HG02642 (cell line): ENCODE measurements at regions not wholly inside any gene's neighbourhood (a gene's known extent, or its start where the extent isn't known, plus 50 kb on each side); places are given as distances from the start of the nearest gene placed in this dataset.

ENCODE experiments used
- ATAC-seq: cut with Tn5 transposase; IDR thresholded peaks from one replicate; pipeline ENCODE4 v1.9.1; 2021; ENCODE audit warnings: mild to moderate bottlenecking; ENCODE audit not compliant: unreplicated experiment, poor library complexity

DNA sequence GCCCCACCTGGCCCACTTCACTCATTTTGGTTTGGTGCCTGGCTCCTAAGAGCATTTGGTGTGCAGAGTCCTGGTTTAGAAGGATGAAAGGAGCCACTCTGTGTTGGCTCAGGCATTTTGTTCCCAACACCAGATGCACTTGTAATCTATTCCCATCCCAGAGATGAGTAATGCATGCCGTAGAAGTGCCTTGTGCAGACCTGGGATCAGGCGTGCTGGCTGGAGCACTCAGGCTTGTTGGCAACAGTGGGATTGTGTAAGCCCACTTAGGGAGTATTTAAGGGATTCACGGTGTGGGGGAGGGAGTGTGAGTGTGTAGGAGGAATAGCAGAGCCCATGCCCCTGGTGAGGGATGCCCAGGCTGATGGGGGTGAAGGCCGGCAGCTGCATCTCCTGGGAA is 501.5 kb upstream of the TBX3 start:
- no peak for ATAC-seq

DNA sequence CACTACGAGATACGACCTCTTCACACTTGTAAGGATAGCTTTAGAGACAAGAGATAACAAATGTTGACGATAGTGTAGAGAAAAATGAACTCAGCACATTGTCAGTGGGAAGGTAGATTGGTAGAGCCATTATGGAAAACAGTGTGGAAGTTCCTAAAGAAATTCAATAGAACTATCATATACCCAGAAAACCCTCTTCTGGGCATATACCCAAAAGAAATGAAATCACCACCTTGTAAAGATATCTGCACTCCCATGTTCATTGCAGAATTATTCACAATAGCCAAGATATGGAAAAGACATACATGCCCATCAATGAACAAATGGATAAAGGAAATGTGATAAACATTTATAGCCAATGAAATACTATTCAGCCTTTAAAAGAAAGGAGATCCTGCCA is 499.8 kb upstream of the TBX3 start:
- ATAC-seq = no peak

DNA sequence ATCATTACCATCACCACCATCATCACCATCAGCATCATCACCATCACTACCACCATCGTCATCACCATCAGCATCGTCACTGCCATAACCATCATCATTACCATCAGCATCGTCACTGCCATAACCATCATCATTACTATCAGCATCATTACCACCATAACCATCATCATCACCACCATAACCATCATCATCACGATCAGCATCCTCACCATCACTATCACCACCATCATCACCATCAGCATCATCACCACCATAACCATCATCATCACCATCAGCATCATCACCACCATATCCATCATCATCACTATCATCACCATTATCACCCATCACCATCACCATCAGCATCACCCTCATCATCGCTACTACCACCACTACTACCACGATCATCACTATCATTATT is 493.9 kb upstream of the TBX3 start:
- no peak for ATAC-seq

DNA sequence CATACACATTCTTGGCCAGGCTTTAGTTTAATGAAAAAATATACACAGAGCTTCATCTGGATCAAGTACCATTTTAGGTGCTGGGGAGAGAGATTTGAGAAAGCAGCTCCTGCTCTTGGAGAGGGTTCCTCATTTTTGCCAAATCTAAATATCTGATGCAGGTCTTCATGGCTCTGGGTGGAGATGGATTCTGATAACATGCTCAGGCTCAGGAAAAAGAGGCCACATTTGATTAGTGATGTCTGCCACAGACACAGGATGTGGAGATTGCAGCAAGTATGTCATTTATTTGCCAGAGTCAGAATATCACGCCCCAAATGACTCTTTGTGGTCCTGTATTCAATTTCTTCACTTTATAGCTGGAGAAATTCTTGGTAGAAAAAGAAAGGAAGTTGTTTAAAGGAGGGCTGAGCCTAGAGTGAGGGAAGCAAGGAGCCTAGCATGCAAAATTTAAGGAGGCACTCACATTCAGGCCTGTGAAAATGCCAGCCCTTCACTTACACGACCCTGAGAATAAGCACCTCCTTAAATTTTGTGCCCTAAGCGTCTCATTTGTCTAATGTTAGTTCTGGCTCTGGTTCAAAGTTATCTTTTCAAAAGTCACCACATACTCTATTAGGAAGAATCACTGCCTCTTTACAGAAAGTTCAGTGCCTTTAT is 492.9 kb upstream of the TBX3 start:
- no peak for ATAC-seq

DNA sequence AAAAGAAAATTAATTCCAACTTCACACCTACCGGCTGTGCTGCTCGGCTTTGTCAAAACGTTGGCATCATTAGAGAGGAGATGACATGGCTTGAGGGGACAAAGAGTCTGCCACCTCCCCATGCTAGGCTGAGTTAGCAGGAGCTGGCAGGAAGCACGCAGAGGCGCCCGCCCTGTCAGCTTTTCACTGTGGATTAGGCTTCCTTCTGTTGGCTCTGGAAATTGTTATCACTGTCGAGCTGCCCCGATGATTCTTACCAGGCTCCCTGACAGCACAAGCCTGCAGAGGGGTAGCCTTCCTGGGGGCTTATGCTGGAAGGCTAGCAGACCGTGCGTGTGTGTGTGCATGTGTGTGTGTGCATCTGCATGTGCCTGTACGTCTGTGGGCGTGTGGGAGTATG is 490.9 kb upstream of the TBX3 start:
- ATAC-seq = no peak

DNA sequence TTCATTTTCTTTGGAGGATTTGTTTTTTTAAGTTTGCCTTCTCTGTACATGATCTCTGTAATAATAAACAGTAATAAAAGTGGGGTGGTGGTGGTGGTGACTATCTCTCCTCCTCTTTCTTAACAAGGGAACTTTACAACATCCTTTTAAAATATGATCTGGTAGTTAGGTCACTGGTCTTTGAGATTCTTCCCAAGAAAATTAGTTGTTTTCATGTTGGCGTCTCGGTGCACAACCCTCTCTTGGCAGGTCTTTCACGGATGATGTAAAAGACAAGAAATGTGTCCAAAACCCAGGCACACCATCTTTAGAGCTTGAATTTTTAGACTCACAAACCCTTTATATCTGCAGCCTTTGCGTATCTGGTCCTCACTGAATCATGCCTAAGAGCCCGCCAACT is 488.5 kb upstream of the TBX3 start:
- no peak for ATAC-seq

DNA sequence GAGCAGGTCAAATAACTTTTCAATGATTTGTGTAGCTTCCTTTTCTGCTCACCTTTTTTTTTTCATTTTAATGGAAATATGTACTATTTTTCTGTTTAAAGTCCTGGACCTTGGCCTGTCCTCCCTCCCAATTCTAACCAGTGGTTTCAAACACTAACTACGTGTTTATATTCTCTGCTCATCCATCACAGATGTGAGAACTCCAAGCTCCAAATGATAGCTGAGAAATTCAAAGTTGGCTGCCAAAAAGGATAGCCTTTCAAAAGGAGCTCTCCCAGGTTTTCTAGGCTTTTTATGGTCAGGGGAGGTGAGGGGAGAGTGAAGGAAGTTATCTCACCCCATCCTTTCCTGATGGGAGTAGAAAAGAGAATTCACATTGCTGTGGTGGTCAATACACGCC is 486.0 kb upstream of the TBX3 start:
- ATAC-seq = no peak

DNA sequence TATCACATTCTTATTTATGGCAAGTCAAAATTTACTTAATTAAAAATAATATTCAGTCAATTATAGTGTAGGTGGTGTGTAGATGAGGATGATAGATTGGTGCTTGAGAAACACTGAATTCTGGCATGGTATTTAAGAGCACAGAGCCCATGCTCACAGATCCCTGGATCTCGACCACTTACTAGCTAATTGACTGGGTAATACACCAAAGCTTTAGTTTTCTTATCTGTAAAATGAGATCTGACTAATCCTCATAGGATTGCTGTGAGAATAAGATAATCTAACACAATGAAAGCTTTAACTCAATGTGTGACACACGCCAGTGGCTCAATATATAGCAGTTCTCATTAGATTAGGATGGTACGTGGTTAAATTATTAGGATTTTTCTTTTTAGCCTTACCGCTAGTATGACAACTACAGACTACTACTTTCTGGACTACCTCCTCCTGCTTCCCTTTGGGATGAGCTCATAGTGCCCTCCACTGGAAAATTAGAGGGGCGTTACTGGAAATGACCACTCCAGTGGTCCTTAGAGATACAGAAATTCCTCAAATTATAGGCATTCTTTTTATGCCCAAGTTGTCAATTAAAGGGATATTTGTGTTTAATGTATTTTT is 482.8 kb upstream of the TBX3 start:
- no peak for ATAC-seq

DNA sequence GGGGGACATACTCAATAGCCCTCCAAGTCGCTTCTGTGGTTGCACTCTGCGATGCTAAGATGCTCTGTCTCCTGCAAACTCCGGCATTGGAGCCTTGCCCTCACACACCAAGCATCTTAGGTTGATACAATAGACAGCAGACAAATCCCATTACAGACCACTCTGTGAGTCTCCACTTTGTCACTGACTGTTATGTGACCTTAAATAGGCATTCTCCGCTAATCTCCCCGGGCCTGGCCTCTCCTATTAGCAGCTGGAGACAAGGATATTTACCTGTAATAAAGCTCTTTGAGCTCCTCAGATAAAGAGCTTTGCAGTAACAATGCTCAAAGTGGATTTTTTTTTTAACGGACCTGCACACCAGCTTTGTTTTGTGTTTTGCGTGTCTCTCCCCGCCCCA is 479.7 kb upstream of the TBX3 start:
- ATAC-seq = no peak

DNA sequence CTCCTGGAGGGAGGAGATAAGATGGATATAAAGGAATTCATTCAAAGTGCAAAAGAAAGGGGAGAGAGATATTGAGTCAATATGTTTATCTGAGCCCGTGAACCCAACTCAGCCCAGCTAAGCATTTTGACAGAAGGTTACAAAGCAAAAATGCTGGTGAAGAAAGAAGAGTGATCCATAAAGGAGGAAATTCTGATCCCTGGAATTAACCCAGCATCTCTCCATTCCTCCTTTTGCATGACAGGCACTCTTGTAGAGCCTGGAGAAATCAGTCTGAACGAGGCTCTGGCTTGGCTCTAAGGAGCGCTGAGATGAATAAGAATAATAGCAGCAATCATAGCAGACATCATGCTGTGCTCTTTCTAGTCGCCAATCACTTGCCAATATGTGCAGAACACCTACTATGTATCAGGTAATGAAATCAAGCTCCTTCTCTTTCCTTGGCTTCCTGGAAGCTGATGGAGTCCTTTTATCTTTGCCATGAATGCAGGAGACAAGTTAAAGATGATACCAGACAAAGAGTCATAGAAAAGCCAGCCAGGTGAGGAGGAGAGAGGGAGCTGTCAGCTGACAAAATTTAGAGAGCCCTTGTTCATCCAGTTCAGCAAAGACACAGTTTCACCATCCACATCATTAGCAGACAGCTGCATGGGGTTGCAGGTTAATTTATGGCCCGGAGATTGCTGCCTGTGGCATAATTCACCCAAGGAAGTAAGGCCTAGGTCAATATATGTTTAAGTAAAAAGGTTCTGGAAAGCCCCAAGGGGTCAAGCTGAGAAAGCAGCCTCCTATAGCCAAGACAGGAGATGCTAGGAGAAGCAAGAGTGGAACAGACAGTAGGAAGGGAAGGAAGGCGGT is 476.5 kb upstream of the TBX3 start:
- no peak for ATAC-seq

DNA sequence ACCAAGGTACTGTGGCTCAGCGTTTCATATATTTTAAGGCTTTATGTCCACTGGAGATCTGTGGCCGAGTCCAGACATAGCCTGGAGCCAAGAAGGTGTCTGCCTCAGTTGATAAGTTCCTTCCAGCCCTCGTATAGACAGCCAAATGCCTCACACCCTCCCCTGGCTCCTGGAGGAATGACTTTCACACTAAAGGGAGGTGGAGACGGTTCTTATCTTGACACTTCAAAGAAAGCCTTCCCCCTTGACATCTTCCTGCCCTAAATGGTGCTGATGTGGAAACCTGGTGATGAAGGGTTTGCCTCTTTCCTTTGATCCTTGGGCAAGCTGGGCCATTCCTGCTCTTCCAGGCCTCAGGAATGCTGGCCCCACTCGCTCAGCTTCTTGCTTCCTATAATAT is 474.8 kb upstream of the TBX3 start:
- no peak for ATAC-seq

DNA sequence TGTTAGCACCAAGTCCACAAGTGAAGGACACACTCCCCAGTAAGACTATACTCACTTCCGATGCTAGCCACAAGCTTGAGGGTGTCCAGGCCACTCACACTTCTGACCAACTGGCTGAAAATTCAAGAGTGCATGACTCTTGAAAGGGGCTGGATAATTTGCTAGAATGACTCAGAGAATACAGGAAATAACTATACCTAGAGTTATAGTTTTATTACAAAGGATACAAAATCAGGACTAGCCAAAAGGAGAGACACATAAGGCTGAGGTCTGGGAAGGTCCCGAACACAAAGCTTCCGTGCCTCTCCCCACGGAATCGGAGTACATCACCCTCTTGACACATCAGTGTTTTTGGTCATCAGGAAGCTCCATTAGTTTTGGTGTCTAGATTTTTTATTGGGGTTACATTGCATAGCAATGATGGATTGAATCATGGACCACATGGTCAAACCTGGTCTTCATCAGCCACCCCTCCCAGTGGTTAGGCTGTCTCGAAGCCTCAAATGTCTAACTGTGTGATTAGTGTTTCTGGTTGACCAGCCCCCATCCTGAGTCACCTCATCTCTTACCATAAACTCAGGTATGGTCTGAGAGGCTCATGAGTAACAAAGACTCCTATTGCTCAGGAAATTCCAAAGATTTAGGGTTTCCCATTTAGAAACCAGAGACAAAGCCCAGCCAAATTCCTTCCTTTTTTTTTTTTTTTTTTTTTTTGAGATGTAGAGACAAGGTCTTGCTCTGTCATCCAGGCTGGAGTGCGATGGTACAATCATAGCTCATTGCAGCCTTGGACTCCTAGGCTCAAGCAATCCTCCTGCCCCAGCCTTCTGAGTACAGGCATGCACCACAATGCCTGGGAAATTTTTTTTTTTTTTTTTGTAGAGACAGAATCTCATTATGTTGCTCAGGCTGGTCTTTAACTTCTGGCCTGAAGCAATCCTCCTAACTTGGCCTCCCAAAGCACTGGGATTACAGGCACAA is 472.0 kb upstream of the TBX3 start:
- no peak for ATAC-seq

DNA sequence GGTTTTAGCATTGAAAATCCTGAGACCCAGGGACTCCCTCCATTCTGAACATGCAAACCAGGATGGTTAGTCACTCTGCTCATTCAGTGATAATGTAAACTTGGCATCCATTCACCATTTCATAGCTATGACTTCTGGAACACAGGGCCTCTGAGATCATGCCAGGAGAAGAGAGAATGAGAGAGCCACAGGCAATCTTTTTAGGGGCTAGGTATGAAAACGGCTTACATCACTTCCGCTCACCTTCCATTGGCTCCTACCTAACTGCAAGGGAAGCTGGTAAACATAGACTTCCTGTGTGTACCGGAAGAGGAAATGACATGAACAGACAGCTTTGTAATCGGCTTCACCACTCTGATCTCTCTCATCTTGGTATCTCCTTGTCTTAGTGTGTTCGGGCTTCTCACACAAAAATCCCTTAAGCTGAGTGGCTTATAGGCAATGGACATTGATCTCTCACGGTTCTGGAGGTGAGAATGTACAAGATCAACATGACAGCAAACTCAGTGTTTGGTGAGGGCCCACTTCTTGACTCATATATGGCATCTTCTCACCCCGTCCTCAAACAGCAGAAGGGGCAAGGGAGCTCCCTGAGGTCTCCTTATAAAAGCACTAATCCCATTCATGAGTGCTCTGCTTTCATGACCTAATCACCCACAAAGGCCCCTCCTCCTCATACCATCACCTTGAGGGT is 465.9 kb upstream of the TBX3 start:
- ATAC-seq = no peak

DNA sequence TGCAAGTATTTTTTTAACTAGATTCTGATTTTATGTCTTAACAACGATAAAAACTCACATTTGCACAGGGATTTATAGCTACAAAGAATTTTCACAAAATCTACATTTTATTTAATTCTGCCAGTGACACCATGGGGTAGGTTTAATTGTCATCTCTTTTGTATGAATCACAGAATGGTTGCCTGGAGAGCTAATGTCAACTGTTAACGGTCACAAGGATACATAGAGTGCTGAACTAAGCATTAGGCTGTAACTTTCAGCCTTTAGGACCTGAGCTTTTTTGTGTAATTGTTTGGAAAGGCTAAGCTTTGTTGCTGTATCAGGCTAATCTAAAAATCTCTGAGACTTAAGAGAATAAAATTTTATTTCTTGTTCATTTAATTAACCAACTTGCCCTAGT is 465.3 kb upstream of the TBX3 start:
- ATAC-seq = no peak

DNA sequence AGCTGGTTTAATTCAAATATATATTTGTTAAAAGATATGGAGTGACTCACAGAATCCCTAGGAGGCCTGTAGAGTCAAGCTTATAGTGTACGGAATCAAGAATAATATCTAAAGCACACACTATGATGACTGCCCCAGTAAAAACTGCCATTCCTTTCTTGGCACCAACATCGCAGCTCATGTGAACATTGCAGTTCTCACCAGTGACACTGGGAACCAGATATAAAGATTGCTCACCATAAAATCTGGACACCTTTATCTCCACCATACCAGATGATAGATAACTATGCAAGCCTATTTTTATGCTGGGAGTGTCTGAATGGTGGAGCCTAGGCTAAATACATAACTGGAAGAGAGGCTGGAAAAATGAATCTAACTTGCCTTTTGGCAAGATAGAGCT is 463.9 kb upstream of the TBX3 start:
- no peak for ATAC-seq

DNA sequence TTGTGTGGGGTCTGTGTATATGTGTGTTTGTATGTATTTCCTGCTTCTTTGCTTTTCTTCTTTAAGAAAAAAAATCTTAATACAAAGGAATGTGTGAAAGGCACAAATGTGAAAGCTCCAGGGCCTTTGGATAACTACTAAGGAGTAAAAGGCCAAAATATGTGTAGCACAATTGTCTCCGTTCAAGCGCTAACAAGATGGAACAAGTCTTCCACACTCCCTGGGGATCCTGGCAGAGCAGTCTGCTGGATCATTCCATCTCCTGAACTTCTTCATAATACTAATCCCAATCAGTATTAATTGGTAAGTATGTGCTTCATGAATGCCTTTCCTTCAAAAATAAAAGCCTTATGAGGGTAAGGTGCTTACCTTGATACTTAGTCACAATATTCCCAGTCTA is 462.5 kb upstream of the TBX3 start:
- ATAC-seq = no peak

DNA sequence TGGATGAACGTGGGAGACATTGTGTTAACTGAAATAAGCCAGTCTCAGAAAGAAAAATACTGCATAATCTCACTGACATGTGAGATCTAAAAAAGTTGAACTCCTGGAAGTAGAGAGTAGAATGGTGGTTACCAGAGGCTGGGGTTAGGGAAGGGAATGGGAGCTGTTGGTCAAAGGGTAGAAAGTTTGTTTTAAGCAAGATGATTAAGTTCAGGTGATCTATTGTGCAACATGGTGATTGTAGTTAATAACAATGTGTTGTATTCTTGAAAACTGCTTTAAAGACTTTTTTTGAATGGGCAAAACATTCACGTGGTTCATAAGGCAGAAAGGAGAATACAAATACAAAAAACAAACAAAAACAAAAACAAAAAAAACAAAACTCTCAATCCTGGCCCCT is 460.4 kb upstream of the TBX3 start:
- ATAC-seq = no peak

DNA sequence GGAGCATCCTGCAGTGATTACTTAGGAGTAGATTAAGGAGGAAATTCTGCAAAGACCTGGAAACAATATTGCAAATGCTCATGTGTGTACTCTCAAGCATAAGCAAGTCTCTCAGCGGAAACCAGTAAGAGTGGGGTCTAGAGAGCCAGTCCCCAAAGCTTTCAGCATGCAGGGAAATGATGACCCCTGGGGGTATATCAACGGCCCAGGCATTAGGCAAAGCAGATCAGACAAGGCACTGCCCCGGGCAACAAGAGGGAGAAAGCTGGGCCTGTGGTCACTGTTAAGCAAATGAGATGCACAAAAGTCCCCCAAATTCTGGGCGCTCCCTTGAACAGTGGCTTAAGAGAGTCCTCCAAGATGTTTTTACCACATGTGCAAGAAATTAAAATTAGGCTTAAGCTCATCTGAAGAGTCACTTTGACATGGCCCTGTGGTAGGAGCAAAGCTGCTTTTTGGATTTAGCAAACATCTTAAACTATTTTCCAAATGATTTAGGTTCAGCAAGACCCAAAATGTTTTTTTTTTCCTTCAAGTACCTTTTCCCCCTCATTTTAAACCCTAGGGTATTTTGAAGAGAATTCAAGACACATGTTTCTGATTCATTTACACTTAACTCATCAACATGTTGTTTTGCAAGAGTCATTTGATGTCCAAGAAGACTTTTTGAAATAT is 457.1 kb upstream of the TBX3 start:
- no peak for ATAC-seq

DNA sequence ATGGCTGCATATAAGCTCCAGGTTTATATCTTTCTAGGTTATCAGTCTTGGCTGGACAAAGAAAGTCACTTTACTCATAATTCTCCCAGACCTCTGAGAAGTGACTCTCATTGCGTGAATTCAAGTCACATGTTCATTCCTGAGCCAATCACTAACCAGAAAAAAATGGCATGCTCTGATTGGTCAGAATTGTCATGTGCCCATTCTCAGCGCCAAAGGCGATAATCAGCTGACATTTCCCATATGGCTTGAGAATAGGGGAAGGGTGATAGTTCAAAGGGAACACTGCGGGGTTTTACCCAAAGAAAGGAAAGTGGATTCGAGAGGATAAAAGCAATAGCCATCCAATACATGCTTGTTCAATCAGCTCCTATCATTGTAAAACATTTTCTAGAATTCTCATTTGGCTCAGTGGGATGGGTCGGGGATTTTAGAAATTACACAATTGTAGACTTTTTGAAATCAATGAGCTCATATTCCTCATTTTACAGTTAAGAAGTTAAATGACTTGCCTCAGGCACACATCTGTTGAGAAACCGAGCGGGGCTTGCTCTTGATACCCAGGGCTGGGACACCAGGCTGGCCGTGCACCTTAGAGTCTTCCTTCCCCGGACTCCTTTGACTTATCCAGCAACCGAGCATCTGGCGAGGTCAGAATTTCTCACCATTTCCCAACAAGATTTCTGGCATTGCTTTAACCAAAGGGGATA is 454.0 kb upstream of the TBX3 start:
- no peak for ATAC-seq
